Trophoblast cell (in vitro differentiated cells and primary cell): ENCODE measurements at regions not wholly inside any gene's neighbourhood (a gene's known extent, or its start where the extent isn't known, plus 50 kb on each side); places are given as distances from the start of the nearest gene placed in this dataset.

ENCODE experiments used
- DNase-seq, 2 donors: peaks; one replicate each; pipeline ENCODE4 v3.0.0-alpha.2; 2016
- H2AFZ ChIP-seq: 2 replicates; pipeline ENCODE4 v1.6.1; 2013; ENCODE audit warnings: low read length, moderate library complexity, mild to moderate bottlenecking; ENCODE audit not compliant: insufficient read depth, poor library complexity
- H2AK5ac ChIP-seq: 2 replicates; pipeline ENCODE4 v1.6.1; 2013; ENCODE audit warnings: mild to moderate bottlenecking, low read length
- H2BK120ac ChIP-seq: 2 replicates; pipeline ENCODE4 v1.6.1; 2013; ENCODE audit warnings: low read length, mild to moderate bottlenecking, moderate library complexity; ENCODE audit not compliant: insufficient read depth, poor library complexity
- H2BK12ac ChIP-seq: 2 replicates; pipeline ENCODE4 v1.6.1; 2013; ENCODE audit warnings: mild to moderate bottlenecking, low read length, moderate library complexity
- H2BK5ac ChIP-seq: 2 replicates; pipeline ENCODE4 v1.6.1; 2013; ENCODE audit warnings: low read length, low read depth, moderate library complexity, mild to moderate bottlenecking; ENCODE audit not compliant: poor library complexity
- H3K14ac ChIP-seq: 2 replicates; pipeline ENCODE4 v1.6.1; 2013; ENCODE audit warnings: mild to moderate bottlenecking, low read length
- H3K18ac ChIP-seq: 2 replicates; pipeline ENCODE4 v1.6.1; 2013; ENCODE audit warnings: mild to moderate bottlenecking, low read length
- H3K23ac ChIP-seq: 2 replicates; pipeline ENCODE4 v1.6.1; 2013; ENCODE audit warnings: low read length
- H3K27ac ChIP-seq: 2 replicates; pipeline ENCODE4 v1.5.1; 2013; ENCODE audit warnings: low read depth, mild to moderate bottlenecking, inconsistent platforms, low read length, moderate library complexity
- H3K27me3 ChIP-seq: 2 replicates; pipeline ENCODE4 v1.6.1; 2013; ENCODE audit warnings: inconsistent platforms, mild to moderate bottlenecking, low read length, moderate library complexity; ENCODE audit not compliant: insufficient read depth
- H3K36me3 ChIP-seq, 2 experiments: 1 replicate in 1 of 2; 2 replicates in 1 of 2; pipeline ENCODE4 v1.6.1; 2013; ENCODE audit warnings: low read length in 2 of 2, mild to moderate bottlenecking in 2 of 2, moderate library complexity in 1 of 2; ENCODE audit not compliant: insufficient read depth in 2 of 2, control insufficient read depth in 1 of 2
- H3K4ac ChIP-seq: 2 replicates; pipeline ENCODE4 v1.6.1; 2013; ENCODE audit warnings: low read depth, mild to moderate bottlenecking, low read length, moderate library complexity
- H3K4me1 ChIP-seq, 2 experiments: 1 replicate in 1 of 2; 2 replicates in 1 of 2; pipeline ENCODE4 v1.6.1; 2013; ENCODE audit warnings: low read length in 2 of 2, mild to moderate bottlenecking in 2 of 2, moderate library complexity in 1 of 2; ENCODE audit not compliant: insufficient read depth in 2 of 2, control insufficient read depth in 1 of 2
- H3K4me2 ChIP-seq: 2 replicates; pipeline ENCODE4 v1.6.1; 2013; ENCODE audit warnings: inconsistent platforms, mild to moderate bottlenecking, low read length, moderate library complexity
- H3K4me3 ChIP-seq: 2 replicates; pipeline ENCODE4 v1.5.1; 2013; ENCODE audit warnings: mild to moderate bottlenecking, low read depth, low read length, inconsistent platforms
- H3K79me1 ChIP-seq: one replicate; pipeline ENCODE4 v1.6.1; 2013; ENCODE audit warnings: low read length
- H3K79me2 ChIP-seq: 2 replicates; pipeline ENCODE4 v1.6.1; 2013; ENCODE audit warnings: low read length, mild to moderate bottlenecking; ENCODE audit not compliant: control insufficient read depth, insufficient read depth, poor library complexity
- H3K9ac ChIP-seq: 2 replicates; pipeline ENCODE4 v1.6.1; 2013; ENCODE audit warnings: mild to moderate bottlenecking, low read length
- H3K9me3 ChIP-seq: 2 replicates; pipeline ENCODE4 v1.6.1; 2013; ENCODE audit warnings: low read depth, mild to moderate bottlenecking, control low read depth, inconsistent platforms, low read length; ENCODE audit not compliant: insufficient read depth
- H4K12ac ChIP-seq: 2 replicates; pipeline ENCODE4 v1.6.1; 2013; ENCODE audit warnings: low read depth, mild to moderate bottlenecking, low read length, moderate library complexity
- H4K8ac ChIP-seq: 2 replicates; pipeline ENCODE4 v1.6.1; 2013; ENCODE audit warnings: low read depth, mild to moderate bottlenecking, low read length, moderate library complexity
- H4K91ac ChIP-seq: one replicate; pipeline ENCODE4 v1.6.1; 2013; ENCODE audit warnings: low read depth, mild to moderate bottlenecking, low read length, moderate library complexity
- WGBS: extraction: QIAGEN DNeasy Blood & Tissue Kit; methylation state at CpG from one replicate; pipeline ENCODE4 v1.1.7; 2013; ENCODE audit warnings: missing lambda C conversion rate; ENCODE audit not compliant: insufficient read length, insufficient coverage; ENCODE audit errors: extremely low coverage; 5-methylcytosine and 5-hydroxymethylcytosine counted together

DNA sequence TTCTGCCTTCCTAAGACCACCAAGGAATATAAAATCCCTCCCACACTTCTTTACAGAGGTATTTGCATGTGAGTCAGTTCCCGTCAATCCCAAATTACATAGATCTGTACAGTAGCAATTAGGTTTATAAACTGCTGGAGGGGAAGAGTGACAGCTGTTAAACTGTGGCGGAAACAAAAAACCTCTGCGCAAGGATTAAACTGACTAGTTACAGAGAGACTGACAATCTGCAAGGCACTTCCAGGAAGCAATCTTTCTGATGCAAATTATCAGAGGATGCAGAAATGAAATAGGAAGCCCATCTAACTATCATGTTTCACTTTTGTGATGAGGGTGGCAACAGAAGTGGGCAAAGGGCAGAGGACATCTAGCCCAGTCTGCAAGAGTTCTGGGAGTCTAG lies 150.4 kb downstream of the RTP4 start:
- H3K9ac ChIP-seq = no peak overlapping the region
- H3K14ac ChIP-seq = no peak overlapping the region
- H2BK12ac ChIP-seq = no peak overlapping the region
- H3K79me1 ChIP-seq = no peaks in the 10 kb centered on the region
- no peak overlapping the region for H4K8ac ChIP-seq
- H3K4me3 ChIP-seq = no peak overlapping the region
- H3K4me1 ChIP-seq = peaks cover 3 to 8% of the 10 kb centered on the region in 2 experiments
- WGBS = no CpG with 5 or more reads among the region's 3 CpGs
- no peak overlapping the region for H2BK120ac ChIP-seq
- H3K36me3 ChIP-seq = no peaks in the 10 kb centered on the region
- H3K18ac ChIP-seq = no peak overlapping the region
- no peak overlapping the region for H4K91ac ChIP-seq
- no peaks in the 10 kb centered on the region for H3K79me2 ChIP-seq
- no peak overlapping the region for H3K27ac ChIP-seq
- H2AK5ac ChIP-seq = no peak overlapping the region
- no peak overlapping the region for H2BK5ac ChIP-seq
- H3K27me3 ChIP-seq = no peaks in the 10 kb centered on the region
- DNase-seq = no peak
- no peak overlapping the region for H3K4me2 ChIP-seq
- H3K4ac ChIP-seq = no peak overlapping the region
- H3K9me3 ChIP-seq = peaks cover 2% of the 10 kb centered on the region
- H2AFZ ChIP-seq = no peak overlapping the region
- H3K23ac ChIP-seq = no peak overlapping the region
- H4K12ac ChIP-seq = no peak overlapping the region

DNA sequence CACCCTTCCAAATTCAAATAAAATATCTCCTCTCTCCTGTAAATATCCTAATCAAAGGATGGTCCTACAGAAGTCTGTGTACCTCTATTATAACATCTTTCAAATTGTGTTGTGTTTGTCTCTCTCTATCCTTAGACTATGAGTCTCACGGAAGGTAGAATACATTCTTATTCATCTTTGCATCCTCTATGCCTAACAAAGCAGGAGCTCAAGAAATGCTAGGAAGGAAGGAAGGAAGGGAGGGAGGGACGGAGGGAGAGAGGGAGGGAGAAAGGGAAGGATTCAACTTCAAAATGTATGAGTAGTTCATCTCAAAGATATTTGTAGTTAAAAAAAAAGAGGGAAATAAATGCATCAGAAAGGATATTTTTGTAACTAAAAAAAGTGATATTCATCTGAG lies 150.0 kb downstream of the RTP4 start:
- Histone ChIP-seq H3K79me2 (no peaks in the 10 kb centered on the region), H4K8ac (no peak overlapping the region), H3K4me1 (peaks cover 3 to 8% of the 10 kb centered on the region in 2 experiments), H2BK120ac (no peak overlapping the region), H2AFZ (no peak overlapping the region), H3K79me1 (no peaks in the 10 kb centered on the region), H3K14ac (no peak overlapping the region), H3K27ac (no peak overlapping the region), H2BK12ac (no peak overlapping the region), H3K18ac (no peak overlapping the region), H3K4me2 (no peak overlapping the region), H3K4ac (no peak overlapping the region), H3K23ac (no peak overlapping the region), H4K91ac (no peak overlapping the region), H3K9ac (no peak overlapping the region), H4K12ac (no peak overlapping the region), H3K9me3 (peaks cover 2% of the 10 kb centered on the region), H3K27me3 (no peaks in the 10 kb centered on the region), H3K4me3 (no peak overlapping the region), H2AK5ac (no peak overlapping the region), H3K36me3 (no peaks in the 10 kb centered on the region), H2BK5ac (no peak overlapping the region)
- no CpG with 5 or more reads among the region's 2 CpGs for WGBS
- DNase-seq = no peak

DNA sequence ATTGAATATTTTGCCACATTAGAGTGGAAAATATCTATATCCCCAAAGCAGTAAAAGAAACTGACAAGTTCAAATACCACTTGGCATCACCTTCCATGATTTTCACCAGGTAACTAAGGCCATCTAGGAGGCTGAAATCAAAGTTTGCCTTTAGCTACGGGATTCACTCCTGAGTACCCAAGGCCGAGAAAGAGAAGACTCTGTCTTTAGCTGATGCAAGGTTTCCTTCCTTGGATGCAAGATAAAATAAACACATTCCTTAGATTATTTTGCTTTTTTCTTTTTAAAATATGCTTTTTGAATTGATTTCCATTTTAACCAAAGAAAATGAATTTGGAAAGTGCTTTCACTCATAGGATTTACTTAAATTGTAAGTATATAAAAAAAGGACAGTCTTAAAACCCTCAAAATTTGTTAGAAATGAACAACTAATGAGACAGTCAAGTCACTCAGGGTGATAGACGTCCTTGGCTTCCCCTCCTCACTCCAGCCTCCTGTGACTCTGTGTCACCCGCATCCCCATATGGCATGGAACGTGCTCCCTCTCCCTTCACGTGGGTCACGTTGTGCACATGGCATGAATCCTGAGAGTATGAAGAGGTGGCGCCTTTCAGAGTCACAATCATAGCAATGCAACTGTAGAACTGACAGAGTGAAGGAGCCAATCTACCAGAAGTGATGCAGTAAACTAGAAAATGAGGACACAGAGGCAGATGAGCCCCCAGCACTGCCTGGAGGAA lies 148.4 kb downstream of the RTP4 start:
- no peak overlapping the region for H4K12ac ChIP-seq
- no peaks in the 10 kb centered on the region for H3K79me1 ChIP-seq
- H2BK5ac ChIP-seq = no peak overlapping the region
- no peaks in the 10 kb centered on the region for H3K36me3 ChIP-seq
- H3K18ac ChIP-seq = no peak overlapping the region
- H2AFZ ChIP-seq = no peak overlapping the region
- no peak overlapping the region for H2BK12ac ChIP-seq
- H3K9me3 ChIP-seq = peaks cover 4% of the 10 kb centered on the region
- H3K4me1 ChIP-seq = peaks cover 3 to 8% of the 10 kb centered on the region in 2 experiments
- H3K27ac ChIP-seq = no peak overlapping the region
- H3K4me2 ChIP-seq = no peak overlapping the region
- H3K23ac ChIP-seq = no peak overlapping the region
- H3K27me3 ChIP-seq = no peaks in the 10 kb centered on the region
- no peaks in the 10 kb centered on the region for H3K79me2 ChIP-seq
- H4K91ac ChIP-seq = no peak overlapping the region
- H3K9ac ChIP-seq = no peak overlapping the region
- H4K8ac ChIP-seq = no peak overlapping the region
- no peak overlapping the region for H3K4ac ChIP-seq
- no peak overlapping the region for H3K14ac ChIP-seq
- no peak overlapping the region for H2BK120ac ChIP-seq
- WGBS = no CpG with 5 or more reads among the region's 8 CpGs
- DNase-seq = peak in 1 of 2 donors; percentile 35
- H2AK5ac ChIP-seq = no peak overlapping the region
- H3K4me3 ChIP-seq = peak overlapping the region; percentile 49

DNA sequence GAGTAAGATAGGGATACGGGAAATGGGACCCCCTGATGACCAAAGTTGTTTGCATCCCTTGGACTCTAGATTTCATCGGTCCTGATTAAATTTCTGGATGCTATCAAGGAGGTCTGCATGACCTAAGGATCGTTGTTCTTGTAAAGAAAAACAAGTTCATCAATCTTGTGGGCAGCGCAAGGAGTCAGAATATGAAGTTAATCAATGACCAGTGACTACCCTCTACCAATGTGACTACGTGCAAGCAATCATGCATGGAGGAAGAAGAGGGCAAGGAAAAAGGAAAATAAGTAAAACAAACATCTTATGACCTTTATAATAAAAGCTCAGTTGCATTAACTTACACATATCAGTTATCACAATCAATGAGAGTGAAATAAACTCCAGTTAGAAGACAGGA lies 139.7 kb downstream of the RTP4 start:
- H4K91ac ChIP-seq = peak overlapping the region; percentile 20
- peaks cover 3% of the 10 kb centered on the region for H3K79me1 ChIP-seq
- no peak overlapping the region for H4K12ac ChIP-seq
- H2AK5ac ChIP-seq = no peak overlapping the region
- no peak overlapping the region for H3K23ac ChIP-seq
- H2AFZ ChIP-seq = no peak overlapping the region
- peaks cover 2% of the 10 kb centered on the region for H3K9me3 ChIP-seq
- no peak overlapping the region for H3K4me2 ChIP-seq
- WGBS = no CpG with 5 or more reads among the region's 5 CpGs
- H3K4ac ChIP-seq = no peak overlapping the region
- H3K9ac ChIP-seq = no peak overlapping the region
- H3K18ac ChIP-seq = no peak overlapping the region
- no peaks in the 10 kb centered on the region for H3K79me2 ChIP-seq
- DNase-seq = no peak
- no peak overlapping the region for H2BK5ac ChIP-seq
- H2BK12ac ChIP-seq = no peak overlapping the region
- H3K27me3 ChIP-seq = no peaks in the 10 kb centered on the region
- H3K4me3 ChIP-seq = no peak overlapping the region
- no peak overlapping the region for H4K8ac ChIP-seq
- no peak overlapping the region for H3K14ac ChIP-seq
- H3K27ac ChIP-seq = no peak overlapping the region
- no peaks in the 10 kb centered on the region for H3K36me3 ChIP-seq
- peaks cover 0 to 9% of the 10 kb centered on the region in 2 experiments for H3K4me1 ChIP-seq
- peak overlapping the region; percentile 26 for H2BK120ac ChIP-seq
